Fibroblast of pulmonary artery (primary cell): ENCODE measurements at regions not wholly inside any gene's neighbourhood (a gene's known extent, or its start where the extent isn't known, plus 50 kb on each side); places are given as distances from the start of the nearest gene placed in this dataset.
"Not testable (repeated sequence)": the region's sequence is repeated elsewhere in the genome, so short reads cannot be mapped to it uniquely, and the experiment has no call there.

ENCODE experiments used
- DNase-seq: peaks from one replicate; pipeline ENCODE4 v3.0.0-alpha.2; 2010; ENCODE audit warnings: low read depth
- H3K4me3 ChIP-seq: replicated peaks from 2 replicates; pipeline ENCODE4 v1.5.1; 2011; ENCODE audit warnings: low read depth, mild to moderate bottlenecking, control low read depth, low read length, moderate library complexity
- CTCF ChIP-seq: IDR thresholded peaks from 2 replicates; pipeline ENCODE4 v1.5.1; 2011; ENCODE audit warnings: mild to moderate bottlenecking, control low read depth, low read length, inconsistent platforms; ENCODE audit errors: missing control alignments

- no peak overlapping the region for H3K4me3 ChIP-seq
- no peak for TF ChIP-seq CTCF
- DNase-seq: no peak
Measured at GRCh38 chr5:124104344-124104743, 592.4 kb downstream of the CSNK1G3 start.

DNA sequence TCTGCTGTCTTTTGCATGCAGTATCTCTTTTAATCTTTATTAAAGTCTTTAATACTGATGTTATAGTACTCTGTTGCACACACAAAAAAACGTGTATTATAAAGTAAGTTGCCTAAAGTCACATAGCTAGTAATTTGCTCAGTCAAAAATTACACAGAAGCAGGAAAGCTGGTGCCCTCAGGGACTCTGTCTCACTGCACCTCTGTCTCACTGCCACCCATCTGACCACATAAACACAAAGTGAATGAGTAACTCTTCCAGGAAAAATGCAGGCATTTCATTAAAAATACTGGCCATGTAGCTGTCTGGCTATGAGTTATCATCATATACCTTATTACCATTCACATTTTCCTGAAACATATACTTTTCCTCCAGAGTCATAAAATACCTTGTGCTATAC lies 591.7 kb downstream of the CSNK1G3 start:
- no peak overlapping the region for H3K4me3 ChIP-seq
- TF ChIP-seq CTCF: no peak
- DNase-seq: no peak

DNA sequence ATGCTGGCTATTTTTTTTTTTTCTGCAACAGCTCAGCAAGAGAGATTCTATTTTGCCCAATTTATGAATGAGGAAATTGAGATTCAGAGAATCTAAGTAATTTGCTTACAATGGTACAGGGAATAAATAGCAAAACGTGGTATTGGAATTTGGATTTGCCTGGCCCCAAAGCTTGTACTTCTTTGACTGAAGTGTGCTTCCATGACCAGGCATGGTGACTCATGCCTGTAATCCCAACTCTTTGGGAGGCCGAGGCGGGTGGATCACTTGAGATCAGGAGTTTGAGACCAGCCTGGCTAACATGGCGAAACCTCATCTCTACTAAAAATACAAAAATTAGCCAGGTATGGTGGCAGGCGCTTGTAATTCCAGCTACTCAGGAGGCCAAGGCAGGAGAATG lies 591.1 kb downstream of the CSNK1G3 start:
- not testable (repeated sequence) for DNase-seq, H3K4me3 ChIP-seq

DNA sequence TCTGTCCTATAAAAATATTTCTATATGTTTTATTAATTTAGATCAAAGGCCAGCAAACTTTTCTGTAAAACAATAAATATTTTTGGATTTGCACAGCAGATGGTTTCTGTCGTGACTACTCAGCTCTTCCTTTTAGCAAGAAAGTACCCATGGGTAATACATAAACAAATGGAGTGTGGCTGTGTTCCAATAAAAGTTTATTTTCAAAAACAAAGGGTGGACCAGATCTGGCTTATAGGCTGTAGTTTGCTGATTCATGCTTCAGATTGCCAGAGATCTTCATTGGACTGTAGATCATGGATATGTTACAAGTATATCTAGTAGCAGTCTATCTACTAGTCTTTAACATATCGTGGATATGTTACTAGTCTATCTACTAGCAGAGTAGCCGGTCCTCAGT lies 590.5 kb downstream of the CSNK1G3 start:
- TF ChIP-seq CTCF: no peak
- peak; percentile 40 for DNase-seq
- H3K4me3 ChIP-seq: no peak overlapping the region

DNA sequence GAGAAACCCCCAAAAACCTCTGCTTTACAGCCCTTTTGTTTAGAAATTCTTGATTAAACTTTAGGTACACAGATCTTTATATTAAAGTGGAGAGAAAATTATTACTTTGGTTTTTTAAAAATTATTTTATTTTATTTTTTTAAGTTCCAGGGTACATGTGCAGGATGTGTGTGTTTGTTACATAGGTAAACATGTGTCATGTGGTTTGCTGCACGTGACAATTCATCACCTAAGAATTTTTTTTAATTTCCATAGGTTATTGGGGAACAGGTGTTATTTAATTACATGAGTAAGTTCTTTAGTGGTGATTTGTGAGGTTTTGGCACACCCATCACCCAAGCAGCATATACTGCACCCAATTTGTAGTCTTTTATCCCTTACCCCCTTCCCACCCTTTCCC lies 581.7 kb downstream of the CSNK1G3 start:
- no peak for TF ChIP-seq CTCF
- H3K4me3 ChIP-seq: no peak overlapping the region
- no peak for DNase-seq

DNA sequence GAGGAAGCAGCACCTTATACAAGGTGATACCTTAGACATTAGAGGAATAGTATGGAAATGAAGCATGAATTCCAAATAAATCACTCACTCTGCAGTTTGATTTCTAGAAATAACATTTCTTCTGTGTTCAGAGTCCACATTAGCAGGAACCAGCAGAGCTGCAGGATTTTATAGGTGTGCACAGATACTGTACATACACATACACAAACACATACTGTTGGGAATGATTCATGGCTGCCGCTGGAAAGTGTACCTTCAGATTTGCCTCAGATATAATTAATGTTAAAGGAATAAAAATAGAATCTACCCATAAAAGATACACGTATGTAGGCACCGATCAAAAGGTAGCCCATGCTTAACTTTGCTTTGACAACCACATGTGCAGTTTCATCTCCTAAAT lies 578.1 kb downstream of the CSNK1G3 start:
- TF ChIP-seq CTCF: no peak
- no peak for DNase-seq
- no peak overlapping the region for H3K4me3 ChIP-seq

DNA sequence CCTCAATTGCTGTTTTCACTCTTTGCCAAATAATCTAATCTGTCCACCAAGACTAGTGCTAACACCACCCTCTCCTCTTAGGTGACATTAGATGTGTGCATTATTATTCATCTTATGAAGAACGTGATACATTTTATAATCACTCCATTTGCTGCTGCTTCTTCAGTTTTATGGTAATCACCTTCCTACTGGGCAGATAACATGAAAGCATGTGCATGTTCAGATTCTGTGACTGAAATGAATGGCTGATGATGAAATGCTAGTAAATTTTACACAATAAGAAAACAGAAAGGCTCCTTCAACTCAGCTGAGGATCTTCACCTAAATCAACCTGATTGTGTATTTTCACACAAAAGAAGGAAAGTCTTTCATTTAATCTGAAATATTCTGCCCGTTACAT lies 577.6 kb downstream of the CSNK1G3 start:
- no peak for TF ChIP-seq CTCF
- no peak for DNase-seq
- H3K4me3 ChIP-seq: no peak overlapping the region

DNA sequence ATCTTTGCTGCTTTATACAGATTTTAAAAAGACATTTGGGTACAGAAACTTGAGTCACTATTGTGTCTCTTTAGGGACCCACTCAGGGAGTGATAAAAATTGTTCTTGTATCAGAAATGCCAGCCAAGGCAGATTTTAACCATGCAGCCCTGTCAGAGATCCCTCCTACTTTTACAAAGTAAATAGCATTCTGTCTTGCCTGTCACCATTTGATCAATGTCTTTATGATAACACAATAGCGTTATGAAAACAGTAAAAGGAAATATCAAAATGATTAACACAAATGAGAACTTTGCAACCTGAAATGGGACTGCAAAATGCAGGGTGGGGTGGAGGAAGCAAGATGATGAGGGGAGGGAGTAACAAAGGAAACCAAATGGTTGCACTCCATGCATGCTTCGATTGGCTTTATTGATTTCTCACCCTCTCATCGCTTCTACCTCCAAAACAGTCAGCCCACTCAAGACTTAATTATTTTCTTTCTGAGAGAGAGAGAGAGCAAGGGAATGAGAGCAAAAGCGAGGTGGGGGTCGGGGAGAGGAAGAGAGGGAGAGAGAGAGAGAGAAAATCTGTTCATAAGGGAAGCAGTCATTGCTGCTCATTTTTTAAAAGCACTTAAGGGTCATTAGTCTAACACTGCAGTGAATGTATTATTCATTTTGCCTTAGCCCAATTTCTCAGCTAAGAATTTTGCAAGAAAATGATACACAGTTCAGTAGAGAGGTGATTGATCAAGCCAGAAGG lies 576.5 kb downstream of the CSNK1G3 start:
- no peak for DNase-seq
- H3K4me3 ChIP-seq: no peak overlapping the region
- TF ChIP-seq CTCF: no peak
